Suprapubic skin (tissue), 4 donors: ENCODE measurements at regions not wholly inside any gene's neighbourhood (a gene's known extent, or its start where the extent isn't known, plus 50 kb on each side); places are given as distances from the start of the nearest gene placed in this dataset.
"Not testable (repeated sequence)": the region's sequence is repeated elsewhere in the genome, so short reads cannot be mapped to it uniquely, and the experiment has no call there.

ENCODE experiments used
- EP300 ChIP-seq: sonication (generic); formaldehyde crosslinking; IDR thresholded peaks from one replicate; pipeline ENCODE4 v1.6.1; 2017; ENCODE audit warnings: antibody characterized with exemption
- POLR2AphosphoS5 ChIP-seq, 3 donors: sonication (generic); formaldehyde crosslinking; IDR thresholded peaks; one replicate each; pipeline ENCODE4 v1.6.1; 2017; ENCODE audit warnings: antibody characterized with exemption in 3 of 3
- TF ChIP-seq, protein P1 (sequence below), 2 donors: fragments of 200-600 bp in 1 of 2; fragments of 450-650 bp in 1 of 2; sonication (generic) in 1 of 2; IDR thresholded peaks; one replicate each; pipeline ENCODE4 v1.5.1; 2016 to 2019; ENCODE audit warnings: antibody characterized with exemption in 2 of 2, mild to moderate bottlenecking in 1 of 2, moderate library complexity in 1 of 2

DNA sequence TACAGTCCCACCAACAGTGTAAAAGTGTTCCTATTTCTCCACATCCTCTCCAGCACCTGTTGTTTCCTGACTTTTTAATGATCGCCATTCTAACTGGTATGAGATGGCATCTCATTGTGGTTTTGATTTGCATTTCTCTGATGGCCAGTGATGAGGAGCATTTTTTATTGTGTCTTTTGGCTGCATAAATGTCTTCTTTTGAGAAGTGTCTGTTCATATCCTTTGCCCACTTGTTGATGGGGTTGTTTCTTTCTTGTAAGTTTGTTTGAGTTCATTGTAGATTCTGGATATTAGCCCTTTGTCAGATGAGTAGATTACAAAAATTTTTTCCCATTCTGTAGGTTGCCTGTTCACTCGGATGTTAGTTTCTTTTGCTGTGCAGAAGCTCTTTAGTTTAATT, 218.9 kb downstream of the SPANXN4 start:
- TF ChIP-seq, protein P1, sequence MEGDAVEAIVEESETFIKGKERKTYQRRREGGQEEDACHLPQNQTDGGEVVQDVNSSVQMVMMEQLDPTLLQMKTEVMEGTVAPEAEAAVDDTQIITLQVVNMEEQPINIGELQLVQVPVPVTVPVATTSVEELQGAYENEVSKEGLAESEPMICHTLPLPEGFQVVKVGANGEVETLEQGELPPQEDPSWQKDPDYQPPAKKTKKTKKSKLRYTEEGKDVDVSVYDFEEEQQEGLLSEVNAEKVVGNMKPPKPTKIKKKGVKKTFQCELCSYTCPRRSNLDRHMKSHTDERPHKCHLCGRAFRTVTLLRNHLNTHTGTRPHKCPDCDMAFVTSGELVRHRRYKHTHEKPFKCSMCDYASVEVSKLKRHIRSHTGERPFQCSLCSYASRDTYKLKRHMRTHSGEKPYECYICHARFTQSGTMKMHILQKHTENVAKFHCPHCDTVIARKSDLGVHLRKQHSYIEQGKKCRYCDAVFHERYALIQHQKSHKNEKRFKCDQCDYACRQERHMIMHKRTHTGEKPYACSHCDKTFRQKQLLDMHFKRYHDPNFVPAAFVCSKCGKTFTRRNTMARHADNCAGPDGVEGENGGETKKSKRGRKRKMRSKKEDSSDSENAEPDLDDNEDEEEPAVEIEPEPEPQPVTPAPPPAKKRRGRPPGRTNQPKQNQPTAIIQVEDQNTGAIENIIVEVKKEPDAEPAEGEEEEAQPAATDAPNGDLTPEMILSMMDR (IDR thresholded peaks at IDR 0.05) = not testable (repeated sequence)
- TF ChIP-seq EP300; POLR2AphosphoS5 (IDR thresholded peaks at IDR 0.05): not testable (repeated sequence)
